Epithelial cell of esophagus (primary cell): ENCODE measurements at regions not wholly inside any gene's neighbourhood (a gene's known extent, or its start where the extent isn't known, plus 50 kb on each side); places are given as distances from the start of the nearest gene placed in this dataset.
A peak's percentile ranks its signal among the peaks of the same experiment; 100 is the strongest.

ENCODE experiments used
- DNase-seq: peaks from one replicate; pipeline ENCODE4 v3.0.0; 2010; ENCODE audit warnings: low read depth
- H3K4me3 ChIP-seq: 2 replicates; pipeline ENCODE4 v1.5.1; 2011; ENCODE audit warnings: mild to moderate bottlenecking, low read length, control low read depth
- TF ChIP-seq, protein P1 (sequence below): IDR thresholded peaks from 2 replicates; pipeline ENCODE4 v1.5.1; 2011; ENCODE audit warnings: low read depth, mild to moderate bottlenecking, low read length, control low read depth, inconsistent platforms; ENCODE audit not compliant: insufficient read depth; ENCODE audit errors: missing control alignments

DNA sequence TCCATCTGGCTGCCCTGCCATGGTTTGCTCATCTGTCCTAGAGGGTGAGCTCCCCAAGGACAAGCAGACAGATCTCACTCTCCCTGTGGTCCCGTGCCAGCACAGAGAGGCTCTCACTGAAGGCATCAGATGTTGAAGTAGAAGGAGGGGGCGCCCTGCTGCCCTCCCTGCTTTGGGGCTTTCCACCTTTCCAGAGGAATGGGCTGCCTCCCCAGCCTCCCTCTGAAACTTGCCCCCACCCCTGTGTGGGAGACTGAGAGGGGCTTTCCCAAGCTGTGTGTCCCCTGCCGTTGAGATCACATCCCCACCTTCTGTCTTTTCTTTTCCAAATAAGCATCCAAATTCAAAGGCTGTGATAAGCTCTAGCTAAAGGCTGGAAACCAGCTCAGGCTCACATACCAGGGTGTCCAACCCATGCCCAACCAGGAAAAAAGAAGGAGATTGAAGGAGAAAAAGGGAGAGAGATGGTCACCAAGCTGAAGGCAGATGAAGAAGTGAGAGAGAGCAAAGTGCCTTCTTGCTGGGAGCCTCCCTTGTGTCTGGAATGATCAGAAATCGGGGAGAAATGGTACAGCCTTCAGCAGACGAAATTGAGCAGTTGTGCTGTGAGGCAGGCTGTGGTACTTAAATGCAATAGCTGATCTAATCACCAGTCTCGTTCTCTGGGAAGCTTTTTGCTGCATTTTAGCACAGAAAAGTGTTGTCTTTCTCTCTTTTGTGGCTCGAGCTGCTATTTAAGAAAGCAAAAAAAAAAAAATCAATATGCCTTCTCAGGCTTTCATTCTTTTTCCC lies 145.9 kb upstream of the LHX1 start:
- DNase-seq: no peak
- TF ChIP-seq, protein P1, sequence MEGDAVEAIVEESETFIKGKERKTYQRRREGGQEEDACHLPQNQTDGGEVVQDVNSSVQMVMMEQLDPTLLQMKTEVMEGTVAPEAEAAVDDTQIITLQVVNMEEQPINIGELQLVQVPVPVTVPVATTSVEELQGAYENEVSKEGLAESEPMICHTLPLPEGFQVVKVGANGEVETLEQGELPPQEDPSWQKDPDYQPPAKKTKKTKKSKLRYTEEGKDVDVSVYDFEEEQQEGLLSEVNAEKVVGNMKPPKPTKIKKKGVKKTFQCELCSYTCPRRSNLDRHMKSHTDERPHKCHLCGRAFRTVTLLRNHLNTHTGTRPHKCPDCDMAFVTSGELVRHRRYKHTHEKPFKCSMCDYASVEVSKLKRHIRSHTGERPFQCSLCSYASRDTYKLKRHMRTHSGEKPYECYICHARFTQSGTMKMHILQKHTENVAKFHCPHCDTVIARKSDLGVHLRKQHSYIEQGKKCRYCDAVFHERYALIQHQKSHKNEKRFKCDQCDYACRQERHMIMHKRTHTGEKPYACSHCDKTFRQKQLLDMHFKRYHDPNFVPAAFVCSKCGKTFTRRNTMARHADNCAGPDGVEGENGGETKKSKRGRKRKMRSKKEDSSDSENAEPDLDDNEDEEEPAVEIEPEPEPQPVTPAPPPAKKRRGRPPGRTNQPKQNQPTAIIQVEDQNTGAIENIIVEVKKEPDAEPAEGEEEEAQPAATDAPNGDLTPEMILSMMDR: no peak
- no peak overlapping the region for H3K4me3 ChIP-seq

DNA sequence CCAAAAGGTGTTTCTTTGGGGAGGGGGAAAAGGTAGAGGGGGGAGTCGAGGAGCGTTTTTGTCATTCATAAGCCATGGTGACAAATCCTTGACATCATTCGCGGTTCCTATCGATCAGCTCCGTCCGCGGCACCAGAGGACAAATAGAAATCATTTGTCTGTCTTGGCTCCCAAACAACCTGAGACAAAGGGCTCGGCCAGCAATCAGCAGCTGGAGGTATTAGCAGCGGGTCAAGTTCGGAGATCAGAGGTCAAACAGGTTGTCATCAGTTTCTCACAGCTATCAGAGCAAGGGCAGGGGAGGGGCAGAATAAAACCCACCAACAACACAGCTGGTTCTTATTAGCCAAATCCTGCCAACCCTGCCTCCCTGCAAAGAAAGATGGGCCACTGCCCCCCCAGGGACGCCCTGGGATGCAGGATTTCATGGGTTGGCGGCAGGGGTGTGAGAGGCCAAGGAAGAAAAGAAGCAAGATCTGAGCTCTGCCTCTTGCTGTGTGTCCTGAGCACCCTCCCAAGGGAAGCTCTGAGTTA lies 145.3 kb upstream of the LHX1 start:
- no peak overlapping the region for H3K4me3 ChIP-seq
- TF ChIP-seq, protein P1: no peak
- DNase-seq: no peak

DNA sequence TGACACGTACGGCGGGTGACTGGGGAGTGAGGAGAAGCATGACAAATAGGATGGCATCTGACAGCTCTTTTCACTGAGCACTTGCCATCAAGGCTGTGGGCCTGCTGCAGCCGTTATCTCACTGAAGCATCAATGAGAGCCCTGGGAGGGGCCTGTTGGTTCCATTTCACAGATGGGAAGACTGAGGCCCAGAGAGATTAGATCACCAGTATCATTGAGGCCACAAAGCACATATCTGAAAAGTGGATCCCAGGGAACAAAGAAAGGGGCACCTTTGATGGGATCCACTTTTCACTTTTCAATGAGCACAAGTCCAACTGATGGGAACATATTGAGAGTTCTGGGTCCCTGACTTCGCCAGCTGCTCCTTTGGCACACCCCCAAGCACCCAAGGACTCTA lies 144.4 kb upstream of the LHX1 start:
- no peak overlapping the region for H3K4me3 ChIP-seq
- DNase-seq: no peak
- TF ChIP-seq, protein P1: no peak

DNA sequence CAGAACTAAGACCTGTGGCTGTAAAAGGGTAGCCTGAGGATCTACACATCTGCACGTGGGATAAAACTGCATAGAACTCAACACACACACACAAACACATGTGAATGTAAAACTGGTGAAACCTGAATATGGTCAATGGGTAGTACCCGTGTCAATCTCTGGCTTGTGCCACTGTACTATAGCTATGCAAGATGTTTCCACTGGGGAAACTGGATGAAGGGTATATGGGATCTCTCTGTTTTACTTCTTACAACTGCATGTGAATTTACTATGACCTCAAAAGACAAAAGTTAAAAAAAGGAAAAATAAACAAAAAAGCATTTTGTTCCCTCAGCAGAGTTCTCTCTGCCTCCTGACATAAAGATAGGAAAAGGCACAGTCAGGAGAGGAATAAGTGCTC lies 143.3 kb upstream of the LHX1 start:
- TF ChIP-seq, protein P1: no peak
- no peak for DNase-seq
- no peak overlapping the region for H3K4me3 ChIP-seq

DNA sequence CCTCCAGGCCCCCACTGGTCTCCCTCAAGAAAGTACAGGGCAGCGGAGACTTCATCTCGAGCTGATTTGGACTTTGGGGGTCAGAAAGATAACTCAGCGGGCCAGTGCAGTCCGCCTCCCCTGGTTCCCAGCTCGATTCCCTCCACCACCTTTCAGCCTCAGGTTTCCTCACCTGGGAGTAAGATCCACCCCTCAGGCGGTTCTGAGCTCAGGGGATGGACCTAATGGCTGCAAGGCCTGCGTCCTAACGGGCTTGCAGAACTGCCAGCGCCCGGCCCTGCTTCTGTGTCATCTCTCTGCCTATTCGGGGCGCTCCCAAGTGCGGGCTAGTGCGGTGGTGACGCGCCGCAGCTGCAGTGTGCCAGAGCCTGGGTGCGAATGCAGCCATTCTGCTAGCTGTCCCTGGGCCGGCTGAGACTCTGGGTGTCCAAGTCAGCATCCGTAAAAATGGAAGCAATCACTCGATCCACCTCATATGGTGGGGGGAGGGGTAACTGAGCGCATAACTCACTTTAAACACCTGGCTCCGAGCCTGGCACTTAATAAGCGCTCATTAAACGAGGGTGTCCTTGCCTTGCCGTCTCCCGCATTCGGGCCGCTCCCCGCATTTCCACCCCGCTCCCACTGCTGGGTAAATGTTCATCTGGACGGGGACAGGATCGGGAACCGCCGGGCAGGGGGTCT lies 129.6 kb upstream of the LHX1 start:
- no peak for DNase-seq
- no peak overlapping the region for H3K4me3 ChIP-seq
- TF ChIP-seq, protein P1: no peak

DNA sequence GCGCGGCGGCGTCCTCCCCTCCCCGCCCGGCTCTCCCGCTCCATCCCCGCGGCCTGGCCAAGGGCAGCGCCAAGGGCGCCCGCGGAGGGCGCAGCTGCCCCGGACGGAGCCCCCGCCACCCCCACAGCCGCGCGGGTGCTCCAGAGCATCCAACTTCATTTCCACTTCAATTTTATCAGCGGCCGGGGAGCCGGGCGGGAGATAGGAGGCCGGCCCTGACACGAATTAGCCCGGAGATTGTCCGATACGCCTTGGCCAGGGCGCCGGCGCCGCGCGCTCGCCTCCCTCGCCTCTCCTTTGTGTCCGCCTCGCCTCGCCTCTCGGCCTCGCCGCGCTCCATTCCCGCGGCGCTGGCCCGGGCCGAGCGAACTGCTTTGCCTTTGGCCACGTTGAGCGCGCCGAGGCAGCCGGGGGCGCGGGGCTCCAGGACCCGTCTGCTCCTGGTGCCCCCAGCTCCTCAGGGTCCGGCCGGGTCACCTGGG lies 129.1 kb upstream of the LHX1 start:
- TF ChIP-seq, protein P1: no peak
- H3K4me3 ChIP-seq: no peak overlapping the region
- DNase-seq: peak; percentile 18
